T-cell (primary cell): ENCODE measurements at regions not wholly inside any gene's neighbourhood (a gene's known extent, or its start where the extent isn't known, plus 50 kb on each side); places are given as distances from the start of the nearest gene placed in this dataset.
"Not testable (repeated sequence)": the region's sequence is repeated elsewhere in the genome, so short reads cannot be mapped to it uniquely, and the experiment has no call there.

Experiments used
- ATAC-seq, 4 experiments: fragments of 200-7000 bp in 3 of 4; fragments of 150-1000 bp in 1 of 4; cut with Tn5 transposase; replicated peaks in 1 of 4; 1 replicate in 3 of 4; 2 replicates in 1 of 4; pipeline ENCODE4 v1.10.0; 2021; ENCODE audit warnings: moderate library complexity in 3 of 4, mild to moderate bottlenecking in 2 of 4, moderate number of reproducible peaks in 1 of 4
- CTCF ChIA-PET, 2 donors: fragments of 300-600 bp; sonication (Branson Sonifier 250); formaldehyde crosslinking; loops; one replicate each; lab custom pipeline; 2022; ENCODE audit warnings: antibody characterized with exemption in 2 of 2; lab: Charles Lee
- POLR2A ChIA-PET, 2 donors: fragments of 300-600 bp; sonication (Branson Sonifier 250); formaldehyde crosslinking; loops; one replicate each; lab custom pipeline; 2022; ENCODE audit warnings: antibody characterized with exemption in 2 of 2; lab: Charles Lee
- DNase-seq, 35 experiments: peaks; one replicate each; pipeline versions ENCODE4 v3.0.0 to v3.0.0-alpha.2; 2013 to 2023
- H3K27ac ChIP-seq: one replicate; pipeline ENCODE4 v1.5.1; 2013; ENCODE audit warnings: low read length
- H3K27me3 ChIP-seq, 2 experiments: replicated peaks in 1 of 2; 1 replicate in 1 of 2; 2 replicates in 1 of 2; pipeline versions ENCODE4 v1.6.1 to v1.7.0; 2013; ENCODE audit warnings: low read length in 1 of 2, mixed read lengths in 1 of 2; ENCODE audit not compliant: control insufficient read depth in 2 of 2, insufficient read depth in 2 of 2; ENCODE audit errors: extremely low read depth in 1 of 2
- H3K36me3 ChIP-seq, 2 donors: 1 replicate in 1 of 2; 2 replicates in 1 of 2; pipeline versions ENCODE4 v1.6.1 to v1.7.0; 2013; ENCODE audit warnings: low read length in 1 of 2; ENCODE audit not compliant: control insufficient read depth in 2 of 2, insufficient read depth in 1 of 2; ENCODE audit errors: extremely low read depth in 1 of 2
- H3K4me1 ChIP-seq, 2 experiments: 1 replicate in 1 of 2; 2 replicates in 1 of 2; pipeline versions ENCODE4 v1.6.1 to v1.7.0; 2013; ENCODE audit warnings: low read length in 2 of 2, mixed read lengths in 1 of 2; ENCODE audit not compliant: insufficient read depth in 2 of 2, control insufficient read depth in 1 of 2; ENCODE audit errors: extremely low read depth in 1 of 2
- H3K4me3 ChIP-seq, 2 donors: 1 replicate in 1 of 2; 2 replicates in 1 of 2; pipeline versions ENCODE4 v1.5.1 to v1.7.0; 2013; ENCODE audit warnings: mild to moderate bottlenecking in 2 of 2, low read length in 1 of 2, moderate library complexity in 1 of 2; ENCODE audit not compliant: control insufficient read depth in 1 of 2; ENCODE audit errors: extremely low read depth in 1 of 2
- H3K9me3 ChIP-seq: 2 replicates; pipeline ENCODE4 v1.7.0; 2013
- H3K27ac Mint-ChIP-seq, 2 donors: one replicate each; pipeline ENCODE4 v1.8.0; 2020 to 2021; ENCODE audit warnings: mild to moderate bottlenecking in 2 of 2, mixed read lengths in 2 of 2
- H3K27me3 Mint-ChIP-seq, 2 donors: one replicate each; pipeline ENCODE4 v1.8.0; 2021 to 2022; ENCODE audit warnings: mixed read lengths in 2 of 2
- H3K36me3 Mint-ChIP-seq: one replicate; pipeline ENCODE4 v1.8.0; 2021; ENCODE audit warnings: mixed read lengths
- H3K4me1 Mint-ChIP-seq, 3 donors: one replicate each; pipeline ENCODE4 v1.8.0; 2020 to 2022; ENCODE audit warnings: mixed read lengths in 3 of 3, mild to moderate bottlenecking in 1 of 3
- H3K4me3 Mint-ChIP-seq, 3 donors: one replicate each; pipeline ENCODE4 v1.8.0; 2020 to 2022; ENCODE audit warnings: mild to moderate bottlenecking in 3 of 3, mixed read lengths in 3 of 3, moderate library complexity in 3 of 3
- H3K9me3 Mint-ChIP-seq, 3 donors: one replicate each; pipeline ENCODE4 v1.8.0; 2020 to 2022; ENCODE audit warnings: mixed read lengths in 3 of 3
- WGBS: methylation state at CpG from one replicate; pipeline ENCODE4 v1.1.5; 2013; ENCODE audit warnings: missing lambda C conversion rate; ENCODE audit not compliant: insufficient coverage; 5-methylcytosine and 5-hydroxymethylcytosine counted together

- peaks cover 14 to 42% (median 41%) of the 10 kb centered on the region in 3 donors for H3K9me3 Mint-ChIP-seq
- Histone ChIP-seq H3K9me3 (no peaks in the 10 kb centered on the region), H3K36me3 (no peaks in the 10 kb centered on the region), H3K27me3 (no peaks in the 10 kb centered on the region), H3K27ac (no peak overlapping the region), H3K4me3 (no peak overlapping the region), H3K4me1 (no peaks in the 10 kb centered on the region)
- H3K36me3 Mint-ChIP-seq = no peaks in the 10 kb centered on the region
- no peaks in the 10 kb centered on the region for H3K27me3 Mint-ChIP-seq
- CTCF ChIA-PET = no interaction called here
- H3K27ac Mint-ChIP-seq = no peak overlapping the region
- POLR2A ChIA-PET = no interaction called here
- DNase-seq = no peak
- H3K4me3 Mint-ChIP-seq = no peak overlapping the region
- no peaks in the 10 kb centered on the region for H3K4me1 Mint-ChIP-seq
- no peak for ATAC-seq
These were observed 81.3 kb upstream of the DLGAP1 start for GRCh38 chr18:4536447-4536846.

- Histone ChIP-seq H3K4me3 (no peak overlapping the region), H3K4me1 (no peaks in the 10 kb centered on the region), H3K9me3 (no peaks in the 10 kb centered on the region), H3K27me3 (no peaks in the 10 kb centered on the region), H3K27ac (no peak overlapping the region), H3K36me3 (no peaks in the 10 kb centered on the region)
- no peaks in the 10 kb centered on the region for H3K4me1 Mint-ChIP-seq
- DNase-seq (no peak), ATAC-seq (no peak)
- POLR2A ChIA-PET = no interaction called here
- H3K4me3 Mint-ChIP-seq = no peak overlapping the region
- CTCF ChIA-PET = no interaction called here
- H3K27ac Mint-ChIP-seq = no peak overlapping the region
- H3K27me3 Mint-ChIP-seq = no peaks in the 10 kb centered on the region
- H3K36me3 Mint-ChIP-seq = no peaks in the 10 kb centered on the region
- peaks cover 20 to 42% (median 39%) of the 10 kb centered on the region in 3 donors for H3K9me3 Mint-ChIP-seq
These were observed 73.3 kb upstream of the DLGAP1 start for GRCh38 chr18:4528405-4528804.

GRCh38 chr18:4527826-4528225 is 72.7 kb upstream of the DLGAP1 start:
- peaks cover 17 to 38% (median 36%) of the 10 kb centered on the region in 3 donors for H3K9me3 Mint-ChIP-seq
- 34% methylated on average over 6 of the region's 10 CpGs for WGBS
- H3K4me1 ChIP-seq, H3K36me3 ChIP-seq, H3K27ac ChIP-seq, ATAC-seq, H3K4me3 ChIP-seq, H3K4me3 Mint-ChIP-seq, H3K27me3 Mint-ChIP-seq, H3K27ac Mint-ChIP-seq, CTCF ChIA-PET, H3K9me3 ChIP-seq, H3K36me3 Mint-ChIP-seq, POLR2A ChIA-PET, DNase-seq, H3K27me3 ChIP-seq, H3K4me1 Mint-ChIP-seq: not testable (repeated sequence)

- DNase-seq (no peak), ATAC-seq (no peak)
- no CpG with 5 or more reads among the region's 4 CpGs for WGBS
- Histone ChIP-seq H3K36me3 (no peaks in the 10 kb centered on the region), H3K27ac (no peak overlapping the region), H3K27me3 (no peaks in the 10 kb centered on the region), H3K4me1 (no peaks in the 10 kb centered on the region), H3K9me3 (no peaks in the 10 kb centered on the region), H3K4me3 (no peak overlapping the region)
- Mint-ChIP-seq H3K4me1 (no peaks in the 10 kb centered on the region), H3K27ac (no peak overlapping the region), H3K36me3 (no peaks in the 10 kb centered on the region), H3K4me3 (no peak overlapping the region), H3K27me3 (no peaks in the 10 kb centered on the region), H3K9me3 (peaks cover 21 to 31% (median 29%) of the 10 kb centered on the region in 3 donors)
- CTCF ChIA-PET = no interaction called here
- POLR2A ChIA-PET = no interaction called here
These were observed 69.0 kb upstream of the DLGAP1 start for GRCh38 chr18:4524096-4524495.

- Mint-ChIP-seq H3K4me1 (no peaks in the 10 kb centered on the region), H3K36me3 (no peaks in the 10 kb centered on the region), H3K9me3 (peaks cover 8 to 16% (median 16%) of the 10 kb centered on the region in 3 donors), H3K27me3 (no peaks in the 10 kb centered on the region), H3K27ac (no peak overlapping the region), H3K4me3 (no peak overlapping the region)
- Histone ChIP-seq H3K27me3 (no peaks in the 10 kb centered on the region), H3K9me3 (no peaks in the 10 kb centered on the region), H3K4me3 (no peak overlapping the region), H3K4me1 (no peaks in the 10 kb centered on the region), H3K36me3 (no peaks in the 10 kb centered on the region), H3K27ac (no peak overlapping the region)
- ChIA-PET CTCF (no interaction called here), POLR2A (no interaction called here)
- no peak for DNase-seq
- 84% methylated on average over 5 of the region's 6 CpGs for WGBS
- no peak for ATAC-seq
These were observed 56.1 kb upstream of the DLGAP1 start for GRCh38 chr18:4511166-4511565.

- H3K27ac ChIP-seq = no peak overlapping the region
- ChIA-PET POLR2A (no interaction called here), CTCF (no interaction called here)
- WGBS = no CpG with 5 or more reads among the region's 1 CpG
- Mint-ChIP-seq H3K27ac (no peak overlapping the region), H3K4me3 (no peak overlapping the region), H3K4me1 (no peaks in the 10 kb centered on the region), H3K27me3 (no peaks in the 10 kb centered on the region), H3K36me3 (no peaks in the 10 kb centered on the region), H3K9me3 (peaks cover 7 to 17% (median 16%) of the 10 kb centered on the region in 3 donors)
- DNase-seq (peak in 1 of 35 experiments; percentile 3), ATAC-seq (peak in 2 of 4 experiments; percentile 24 to 48)
- no peaks in the 10 kb centered on the region for H3K36me3 ChIP-seq
- H3K4me1 ChIP-seq = no peaks in the 10 kb centered on the region
- H3K4me3 ChIP-seq = no peak overlapping the region
- no peaks in the 10 kb centered on the region for H3K27me3 ChIP-seq
- no peaks in the 10 kb centered on the region for H3K9me3 ChIP-seq
These were observed 55.6 kb upstream of the DLGAP1 start for GRCh38 chr18:4510711-4511110.

- H3K27me3 Mint-ChIP-seq = no peaks in the 10 kb centered on the region
- no peaks in the 10 kb centered on the region for H3K27me3 ChIP-seq
- no peaks in the 10 kb centered on the region for H3K36me3 ChIP-seq
- ChIA-PET CTCF (no interaction called here), POLR2A (interaction anchor here in 1 of 2 donors (0.5 kb wide), 1 partner anchor 43 kb away, joined by 3 read pairs; no protein-coding TSS in a partner anchor)
- H3K27ac Mint-ChIP-seq = no peak overlapping the region
- H3K9me3 ChIP-seq = no peaks in the 10 kb centered on the region
- no peaks in the 10 kb centered on the region for H3K4me1 ChIP-seq
- no peaks in the 10 kb centered on the region for H3K36me3 Mint-ChIP-seq
- DNase-seq (no peak), ATAC-seq (no peak)
- H3K9me3 Mint-ChIP-seq = peaks cover 5 to 17% (median 16%) of the 10 kb centered on the region in 3 donors
- H3K4me1 Mint-ChIP-seq = no peaks in the 10 kb centered on the region
- H3K27ac ChIP-seq = no peak overlapping the region
- WGBS = 93% methylated on average over 6 of the region's 9 CpGs
- H3K4me3 Mint-ChIP-seq = no peak overlapping the region
- H3K4me3 ChIP-seq = no peak overlapping the region
These were observed 55.1 kb upstream of the DLGAP1 start for GRCh38 chr18:4510160-4510559.
